Psoas muscle (tissue), 7 donors: ENCODE measurements at regions not wholly inside any gene's neighbourhood (a gene's known extent, or its start where the extent isn't known, plus 50 kb on each side); places are given as distances from the start of the nearest gene placed in this dataset.

Source experiments
- ATAC-seq, 4 donors: fragments of 200-7000 bp; cut with Tn5 transposase; one replicate each; pipeline ENCODE4 v1.9.1; 2020; ENCODE audit warnings: moderate library complexity in 3 of 4, mild to moderate bottlenecking in 2 of 4
- DNase-seq, 2 donors: peaks; one replicate each; pipeline ENCODE4 v3.0.0-alpha.2; 2020
- H3K27ac ChIP-seq: fragments of 200-600 bp; one replicate; pipeline ENCODE4 v1.8.0; 2022
- H3K27me3 ChIP-seq, 3 donors: fragments of 200-600 bp in 1 of 3; one replicate each; pipeline versions ENCODE4 v1.6.1 to v1.8.0; 2013 to 2022; ENCODE audit warnings: low read length in 2 of 3, mild to moderate bottlenecking in 2 of 3, moderate library complexity in 1 of 3; ENCODE audit not compliant: insufficient read depth in 3 of 3
- H3K36me3 ChIP-seq, 2 donors: fragments of 200-600 bp in 1 of 2; one replicate each; pipeline versions ENCODE4 v1.6.1 to v1.8.0; 2013 to 2022; ENCODE audit warnings: low read depth in 1 of 2, mild to moderate bottlenecking in 1 of 2, moderate library complexity in 1 of 2; ENCODE audit not compliant: insufficient read depth in 1 of 2
- H3K4me1 ChIP-seq: fragments of 200-600 bp; one replicate; pipeline ENCODE4 v1.8.0; 2022
- H3K4me3 ChIP-seq: fragments of 200-600 bp; one replicate; pipeline ENCODE4 v1.8.0; 2022; ENCODE audit warnings: mild to moderate bottlenecking
- H3K9me3 ChIP-seq: fragments of 200-600 bp; one replicate; pipeline ENCODE4 v1.8.0; 2022
- CTCF ChIP-seq: fragments of 200-600 bp; IDR thresholded peaks from one replicate; pipeline ENCODE4 v1.8.0; 2022; ENCODE audit warnings: antibody characterized with exemption
- WGBS, 3 donors: extraction: QIAGEN DNeasy Blood & Tissue Kit; methylation state at CpG; one replicate each; pipeline versions ENCODE4 v1.1.6 to v1.1.7; 2013; 5-methylcytosine and 5-hydroxymethylcytosine counted together
- intact Hi-C, 2 donors: fragments of 100-400 bp; cut with DNase I; formaldehyde crosslinking; loops; one replicate each; pipeline versions ENCODE4 v1.11.0 to v1.14.2; 2022
- donor health status: healthy with polysubstance abuse.
- donor health status: DM: no; HTN: no; CAD: no; lungs with moderate emphysema.
- donor health status: Bipolar disorder and iron deficiency.
- donor health status: healthy.
- donor health status: DM: yes; HTN: yes; CAD: no.
- donor health status: DM: no; HTN: no; CAD: no.
- donor health status: DM: yes; HTN: yes; CAD: no.

- peaks cover 0 to 15% (median 10%) of the 10 kb centered on the region in 3 donors for H3K27me3 ChIP-seq
- intact Hi-C loops, result no loop called here
Observed at GRCh38 chr12:113680868-113681267, 209.2 kb upstream of the LHX5 start.

GRCh38 chr12:113678223-113679119, 206.8 kb upstream of the LHX5 start:
- WGBS, 3 donors, result 67 to 71% (median 69%) methylated on average over 16 of the region's 16 CpGs
- peaks cover 0 to 13% (median 8%) of the 10 kb centered on the region in 3 donors for H3K27me3 ChIP-seq

More at GRCh38 chr12:113680868-113681267, 209.2 kb upstream of the LHX5 start:
- Histone ChIP-seq H3K27ac (no peak overlapping the region), H3K4me1 (no peaks in the 10 kb centered on the region), H3K9me3 (no peaks in the 10 kb centered on the region), H3K36me3 (no peaks in the 10 kb centered on the region), H3K4me3 (no peak overlapping the region)
- DNase-seq (no peak), ATAC-seq (no peak)
- 89 to 90% (median 89%) methylated on average over 1 of the region's 1 CpG for WGBS, 3 donors
- no peak for TF ChIP-seq CTCF

GRCh38 chr12:113676547-113676946, 204.9 kb upstream of the LHX5 start:
- no peak overlapping the region for H3K4me3 ChIP-seq
- H3K27me3 ChIP-seq, result peaks cover 3 to 28% (median 9%) of the 10 kb centered on the region in 3 donors
- intact Hi-C loops, result no loop called here
- H3K36me3 ChIP-seq, result no peaks in the 10 kb centered on the region
- whole genome bisulfite sequencing, 3 donors, result 64 to 79% (median 76%) methylated on average over 3 of the region's 3 CpGs
- no peak for TF ChIP-seq CTCF
- ATAC-seq (no peak), DNase-seq (no peak)
- no peaks in the 10 kb centered on the region for H3K9me3 ChIP-seq
- H3K4me1 ChIP-seq, result no peaks in the 10 kb centered on the region
- H3K27ac ChIP-seq, result no peak overlapping the region

More at GRCh38 chr12:113678223-113679119, 206.8 kb upstream of the LHX5 start:
- DNase-seq, result no peak
- no peak overlapping the region for H3K27ac ChIP-seq
- no peak for ATAC-seq
- no peak overlapping the region for H3K4me3 ChIP-seq
- H3K9me3 ChIP-seq, result no peaks in the 10 kb centered on the region
- no peaks in the 10 kb centered on the region for H3K4me1 ChIP-seq
- no peaks in the 10 kb centered on the region for H3K36me3 ChIP-seq
- intact Hi-C loops, result no loop called here
- no peak for TF ChIP-seq CTCF

GRCh38 chr12:113676117-113676516, 204.4 kb upstream of the LHX5 start:
- H3K36me3 ChIP-seq, result no peaks in the 10 kb centered on the region
- no peak for TF ChIP-seq CTCF
- H3K27ac ChIP-seq, result no peak overlapping the region
- no peak for ATAC-seq
- WGBS, 3 donors, result 76 to 83% (median 78%) methylated on average over 7 of the region's 7 CpGs
- DNase-seq, result no peak
- no peaks in the 10 kb centered on the region for H3K9me3 ChIP-seq
- H3K4me3 ChIP-seq, result no peak overlapping the region
- peaks cover 3 to 28% (median 10%) of the 10 kb centered on the region in 3 donors for H3K27me3 ChIP-seq
- intact Hi-C loops, result no loop called here
- H3K4me1 ChIP-seq, result no peaks in the 10 kb centered on the region
